ENCODE measurements at regions not wholly inside any gene's neighbourhood (a gene's known extent, or its start where the extent isn't known, plus 50 kb on each side); places are given as distances from the start of the nearest gene placed in this dataset.

DNA sequence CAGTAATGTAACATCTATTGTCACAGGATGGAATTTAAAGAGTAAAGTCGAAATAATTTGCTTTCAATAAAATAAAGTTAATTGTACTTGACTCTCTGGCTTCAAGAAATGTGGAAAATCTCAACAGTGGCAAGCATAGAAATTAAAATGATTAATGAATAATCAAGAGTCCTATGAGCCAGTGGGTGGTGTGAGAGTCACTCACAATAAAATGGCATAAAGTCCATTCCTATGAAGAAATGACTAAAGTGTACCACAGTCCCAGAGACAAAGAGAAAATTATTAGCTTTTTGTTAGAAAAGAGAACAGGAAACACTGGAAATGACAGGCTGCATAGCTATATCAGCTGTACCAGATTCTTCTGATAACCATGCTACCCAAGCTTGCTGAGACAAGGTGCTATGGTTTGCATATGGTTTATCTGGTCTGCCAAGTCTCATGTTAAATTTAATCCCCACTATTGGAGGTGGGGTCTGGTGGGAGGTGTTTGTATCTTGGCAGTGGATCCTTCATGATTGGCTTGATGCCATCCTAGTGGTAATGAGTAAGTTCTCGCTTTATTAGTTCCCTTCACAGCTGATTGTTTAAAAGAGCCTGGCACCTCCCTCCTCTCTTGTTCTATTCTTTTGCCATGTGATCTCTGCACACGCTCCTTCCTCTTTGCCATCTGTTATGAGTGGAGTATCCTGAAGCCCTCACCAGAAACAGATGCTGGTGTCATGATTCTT is 647.7 kb upstream of the ITGA1 start:
- H4K20me1 ChIP-seq (ENCODE audit: insufficient read depth, low read length): no peaks in the 10 kb centered on the region
- no peak overlapping the region for H2AK5ac ChIP-seq (ENCODE audit: low read depth, low read length)
- no peak overlapping the region for H4K8ac ChIP-seq (ENCODE audit: low read depth in 2 of 2, low read length in 2 of 2)
- H3K9ac ChIP-seq (ENCODE audit: low read depth, low read length): no peak overlapping the region
- H3K4me2 ChIP-seq (ENCODE audit: low read depth, low read length): no peak overlapping the region
- POLR2A ChIA-PET (ENCODE audit: unreplicated experiment): no interaction called here
- dilution Hi-C loops (cut with HindIII; ENCODE audit: low sequenced_read_pairs, unreplicated experiment): no loop called here
- no peak overlapping the region for H2BK20ac ChIP-seq (ENCODE audit: low read depth, low read length)
- H3K18ac ChIP-seq (ENCODE audit: low read depth, low read length): no peak overlapping the region
- H3K56ac ChIP-seq (ENCODE audit: extremely low read depth, insufficient read depth, low read length): no peak overlapping the region
- H3K14ac ChIP-seq (replicated peaks; ENCODE audit: low read depth, low read length): no peak overlapping the region
- in situ Hi-C loops (cut with MboI; ENCODE audit: low sequenced_read_pairs): loop anchor here (25.0 kb wide), 1 partner anchor 103 kb away; no protein-coding TSS in a partner anchor
- H3K79me1 ChIP-seq (ENCODE audit: low read depth in 1 of 2, low read length in 2 of 2): no peaks in the 10 kb centered on the region
- CTCF ChIA-PET: no interaction called here
- H3K36me3 ChIP-seq (ENCODE audit: control insufficient read depth, insufficient read depth, low read length): no peaks in the 10 kb centered on the region
- H2BK15ac ChIP-seq (ENCODE audit: low read depth, low read length): no peak overlapping the region
- H2AK9ac ChIP-seq (replicated peaks; ENCODE audit: low read depth, low read length, poor library complexity): no peak overlapping the region
- no peak overlapping the region for H3K4me3 ChIP-seq (ENCODE audit: insufficient read depth, low read depth, low read length)
- H2BK120ac ChIP-seq (ENCODE audit: low read depth, low read length): no peak overlapping the region
- ATAC-seq (ENCODE audit: low read depth) (no peak), DNase-seq (no peak)
- H3K23ac ChIP-seq (ENCODE audit: low read depth, low read length): no peak overlapping the region
- no peak overlapping the region for H2AFZ ChIP-seq (replicated peaks; ENCODE audit: low read length, poor library complexity)
- no peak overlapping the region for H4K5ac ChIP-seq (ENCODE audit: low read depth, low read length)
- no peak overlapping the region for H2BK5ac ChIP-seq (ENCODE audit: low read depth, low read length, poor library complexity, severe bottlenecking)
- H3K9me3 ChIP-seq (ENCODE audit: control insufficient read depth, insufficient read depth, low read length): no peaks in the 10 kb centered on the region
- intact Hi-C loops (cut with micrococcal nuclease): no loop called here
- no peak overlapping the region for H3K4ac ChIP-seq (ENCODE audit: low read depth, low read length)
- no peaks in the 10 kb centered on the region for H3K27me3 ChIP-seq (ENCODE audit: control insufficient read depth, insufficient read depth, low read length)
- H3K27ac ChIP-seq (ENCODE audit: insufficient read depth, low read length): no peak overlapping the region
- WGBS, 2 experiments (ENCODE audit: extremely low coverage in 2 of 2, insufficient read length in 1 of 2): no CpG with 5 or more reads among the region's 3 CpGs
- no TSS peak for BruUV-seq (replicated peaks)
- H3K9me1 ChIP-seq (ENCODE audit: insufficient read depth, low read length): no peaks in the 10 kb centered on the region
- H4K91ac ChIP-seq (ENCODE audit: insufficient read depth, low read depth, low read length): no peak overlapping the region
- no peak for TF ChIP-seq BHLHE40 (IDR thresholded peaks at IDR 0.05; ENCODE audit: low read depth, low read length)
- TF ChIP-seq RFX5 (IDR thresholded peaks at IDR 0.05; ENCODE audit: low read depth, low read length): no peak
- TF ChIP-seq, protein P1, sequence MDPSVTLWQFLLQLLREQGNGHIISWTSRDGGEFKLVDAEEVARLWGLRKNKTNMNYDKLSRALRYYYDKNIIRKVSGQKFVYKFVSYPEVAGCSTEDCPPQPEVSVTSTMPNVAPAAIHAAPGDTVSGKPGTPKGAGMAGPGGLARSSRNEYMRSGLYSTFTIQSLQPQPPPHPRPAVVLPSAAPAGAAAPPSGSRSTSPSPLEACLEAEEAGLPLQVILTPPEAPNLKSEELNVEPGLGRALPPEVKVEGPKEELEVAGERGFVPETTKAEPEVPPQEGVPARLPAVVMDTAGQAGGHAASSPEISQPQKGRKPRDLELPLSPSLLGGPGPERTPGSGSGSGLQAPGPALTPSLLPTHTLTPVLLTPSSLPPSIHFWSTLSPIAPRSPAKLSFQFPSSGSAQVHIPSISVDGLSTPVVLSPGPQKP (IDR thresholded peaks at IDR 0.05; ENCODE audit: borderline replicate concordance, low read depth, low read length): no peak
- no peak for TF ChIP-seq MAZ (IDR thresholded peaks at IDR 0.05; ENCODE audit: borderline replicate concordance, low read depth, low read length)
- TF ChIP-seq SMC3 (IDR thresholded peaks at IDR 0.05; ENCODE audit: low read depth, low read length): no peak
- TF ChIP-seq, protein P2, sequence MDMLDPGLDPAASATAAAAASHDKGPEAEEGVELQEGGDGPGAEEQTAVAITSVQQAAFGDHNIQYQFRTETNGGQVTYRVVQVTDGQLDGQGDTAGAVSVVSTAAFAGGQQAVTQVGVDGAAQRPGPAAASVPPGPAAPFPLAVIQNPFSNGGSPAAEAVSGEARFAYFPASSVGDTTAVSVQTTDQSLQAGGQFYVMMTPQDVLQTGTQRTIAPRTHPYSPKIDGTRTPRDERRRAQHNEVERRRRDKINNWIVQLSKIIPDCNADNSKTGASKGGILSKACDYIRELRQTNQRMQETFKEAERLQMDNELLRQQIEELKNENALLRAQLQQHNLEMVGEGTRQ (IDR thresholded peaks at IDR 0.05; ENCODE audit: low read depth, low read length): no peak
- no peak for TF ChIP-seq MXI1 (IDR thresholded peaks at IDR 0.05; ENCODE audit: borderline replicate concordance, low read depth, low read length)
- no peak for TF ChIP-seq RAD21 (IDR thresholded peaks at IDR 0.05; ENCODE audit: low read length)
- TF ChIP-seq, protein P3, sequence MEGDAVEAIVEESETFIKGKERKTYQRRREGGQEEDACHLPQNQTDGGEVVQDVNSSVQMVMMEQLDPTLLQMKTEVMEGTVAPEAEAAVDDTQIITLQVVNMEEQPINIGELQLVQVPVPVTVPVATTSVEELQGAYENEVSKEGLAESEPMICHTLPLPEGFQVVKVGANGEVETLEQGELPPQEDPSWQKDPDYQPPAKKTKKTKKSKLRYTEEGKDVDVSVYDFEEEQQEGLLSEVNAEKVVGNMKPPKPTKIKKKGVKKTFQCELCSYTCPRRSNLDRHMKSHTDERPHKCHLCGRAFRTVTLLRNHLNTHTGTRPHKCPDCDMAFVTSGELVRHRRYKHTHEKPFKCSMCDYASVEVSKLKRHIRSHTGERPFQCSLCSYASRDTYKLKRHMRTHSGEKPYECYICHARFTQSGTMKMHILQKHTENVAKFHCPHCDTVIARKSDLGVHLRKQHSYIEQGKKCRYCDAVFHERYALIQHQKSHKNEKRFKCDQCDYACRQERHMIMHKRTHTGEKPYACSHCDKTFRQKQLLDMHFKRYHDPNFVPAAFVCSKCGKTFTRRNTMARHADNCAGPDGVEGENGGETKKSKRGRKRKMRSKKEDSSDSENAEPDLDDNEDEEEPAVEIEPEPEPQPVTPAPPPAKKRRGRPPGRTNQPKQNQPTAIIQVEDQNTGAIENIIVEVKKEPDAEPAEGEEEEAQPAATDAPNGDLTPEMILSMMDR (conservative IDR thresholded peaks at IDR 0.05; ENCODE audit: low read depth, low read length): no peak
- no peak for TF ChIP-seq NFE2L2 (IDR thresholded peaks at IDR 0.05; ENCODE audit: low read depth, low read length)
- no peak for TF ChIP-seq CEBPB (IDR thresholded peaks at IDR 0.05; ENCODE audit: low read depth, low read length)
- TF ChIP-seq FOS (IDR thresholded peaks at IDR 0.05; ENCODE audit: low read depth, low read length): no peak
- no peak for TF ChIP-seq POLR2A (IDR thresholded peaks at IDR 0.05; ENCODE audit: low read depth, low read length)
- TF ChIP-seq RCOR1 (IDR thresholded peaks at IDR 0.05; ENCODE audit: insufficient replicate concordance, low read length): no peak
- TF ChIP-seq MAFK (IDR thresholded peaks at IDR 0.05; ENCODE audit: low read depth, low read length): no peak
- no peak for TF ChIP-seq CHD1 (IDR thresholded peaks at IDR 0.05; ENCODE audit: low read depth, low read length)
- no peaks in the 10 kb centered on the region for H3K4me1 ChIP-seq (ENCODE audit: control insufficient read depth, insufficient read depth, low read length)

Data from IMR-90 (cell line).